Sigmoid colon (tissue), 4 donors: ENCODE measurements at regions not wholly inside any gene's neighbourhood (a gene's known extent, or its start where the extent isn't known, plus 50 kb on each side); places are given as distances from the start of the nearest gene placed in this dataset.

Source experiments
- CTCF ChIP-seq, 4 experiments: fragments of 450-650 bp in 3 of 4; fragments of 200-600 bp in 1 of 4; IDR thresholded peaks; one replicate each; pipeline ENCODE4 v1.5.1; 2016 to 2019; ENCODE audit warnings: antibody characterized with exemption in 4 of 4, mild to moderate bottlenecking in 3 of 4, moderate library complexity in 2 of 4
- EP300 ChIP-seq, 4 donors: sonication (generic); formaldehyde crosslinking; IDR thresholded peaks; one replicate each; pipeline ENCODE4 v1.6.1; 2017; ENCODE audit warnings: antibody characterized with exemption in 4 of 4
- POLR2A ChIP-seq, 2 donors: fragments of 450-650 bp; IDR thresholded peaks; one replicate each; pipeline ENCODE4 v1.6.1; 2016; ENCODE audit warnings: antibody characterized with exemption in 2 of 2, mild to moderate bottlenecking in 2 of 2, moderate library complexity in 2 of 2
- POLR2AphosphoS5 ChIP-seq, 4 donors: sonication (generic); formaldehyde crosslinking; IDR thresholded peaks; one replicate each; pipeline ENCODE4 v1.6.1; 2017; ENCODE audit warnings: antibody characterized with exemption in 4 of 4

GRCh38 chr3:124610130-124610529, 120.1 kb upstream of the UMPS start:
- TF ChIP-seq POLR2A (IDR thresholded peaks at IDR 0.05) = no peak
- TF ChIP-seq CTCF (IDR thresholded peaks at IDR 0.05) = no peak
- TF ChIP-seq EP300 (IDR thresholded peaks at IDR 0.05) = no peak
- no peak for TF ChIP-seq POLR2AphosphoS5 (IDR thresholded peaks at IDR 0.05)
